Right hindlimb (tissue), 1 donor: ENCODE measurements at regions not wholly inside any gene's neighbourhood (a gene's known extent, or its start where the extent isn't known, plus 50 kb on each side); places are given as distances from the start of the nearest gene placed in this dataset.

Source experiments
- DNase-seq: peaks from one replicate; pipeline ENCODE4 v3.0.0-alpha.2; 2018

GRCh38 chr2:65823511-65823910, 391.1 kb upstream of the SPRED2 start:
- DNase-seq: no peak

DNA sequence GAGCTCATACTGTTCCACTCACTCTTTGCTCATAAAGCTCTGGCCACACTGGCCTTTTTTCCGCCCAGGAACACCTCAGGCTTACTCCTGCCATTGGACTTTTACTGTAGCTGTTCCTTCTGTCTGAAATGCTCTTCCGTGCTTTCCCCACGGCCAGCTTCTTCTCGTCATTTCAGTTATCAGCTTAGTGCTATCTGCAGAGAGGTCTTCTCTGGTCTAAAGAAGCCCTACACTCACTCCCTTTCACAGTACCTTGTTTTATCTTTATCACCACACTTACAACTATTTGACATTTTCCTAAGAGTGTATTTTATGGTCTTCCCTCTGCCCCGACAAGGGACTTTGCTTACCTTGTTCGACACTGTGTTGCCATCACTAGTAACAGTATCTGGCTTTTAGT, 388.1 kb upstream of the SPRED2 start:
- DNase-seq: no peak

DNA sequence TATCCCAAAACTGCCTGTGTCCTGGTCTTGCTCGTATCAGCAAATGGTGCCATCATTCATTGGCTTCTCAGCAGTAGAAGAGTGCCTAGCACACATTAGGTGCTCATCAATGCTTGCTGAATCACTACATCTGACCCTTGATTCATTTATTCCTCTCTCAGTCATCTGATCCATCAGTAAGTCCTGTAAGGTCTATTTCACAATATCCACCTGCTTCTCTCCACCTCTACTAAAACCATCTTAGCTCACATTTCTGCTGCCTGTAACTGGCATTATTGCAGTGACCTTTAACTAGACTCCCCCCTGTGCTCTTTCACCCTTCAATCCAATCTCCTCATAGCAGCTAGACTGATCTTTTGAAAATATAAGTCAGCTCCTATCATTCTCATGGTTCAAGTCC, 387.6 kb upstream of the SPRED2 start:
- no peak for DNase-seq

GRCh38 chr2:65818873-65819451, 386.6 kb upstream of the SPRED2 start:
- no peak for DNase-seq

GRCh38 chr2:65813631-65814173, 381.3 kb upstream of the SPRED2 start:
- DNase-seq: no peak

DNA sequence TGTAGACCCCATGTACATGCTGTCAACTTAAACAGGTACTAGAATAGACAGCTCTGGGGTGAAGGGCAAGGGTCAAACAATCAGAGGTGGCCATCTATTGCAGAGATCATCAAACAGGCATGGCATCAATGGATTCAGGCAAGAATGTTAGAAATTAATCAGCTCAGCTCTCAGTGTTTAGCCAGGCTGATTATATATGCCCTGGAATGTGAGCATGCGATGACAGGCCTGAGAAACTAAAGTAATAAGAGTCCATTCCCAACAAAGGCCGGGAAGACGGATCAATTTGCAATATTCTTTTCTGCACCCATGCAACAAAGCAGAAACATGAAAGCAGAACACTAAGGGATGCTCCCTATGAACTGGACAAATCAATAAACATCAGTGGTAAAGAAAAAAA, 380.5 kb upstream of the SPRED2 start:
- no peak for DNase-seq

- DNase-seq: no peak
These were observed 375.5 kb upstream of the SPRED2 start for GRCh38 chr2:65807942-65808341.

DNA sequence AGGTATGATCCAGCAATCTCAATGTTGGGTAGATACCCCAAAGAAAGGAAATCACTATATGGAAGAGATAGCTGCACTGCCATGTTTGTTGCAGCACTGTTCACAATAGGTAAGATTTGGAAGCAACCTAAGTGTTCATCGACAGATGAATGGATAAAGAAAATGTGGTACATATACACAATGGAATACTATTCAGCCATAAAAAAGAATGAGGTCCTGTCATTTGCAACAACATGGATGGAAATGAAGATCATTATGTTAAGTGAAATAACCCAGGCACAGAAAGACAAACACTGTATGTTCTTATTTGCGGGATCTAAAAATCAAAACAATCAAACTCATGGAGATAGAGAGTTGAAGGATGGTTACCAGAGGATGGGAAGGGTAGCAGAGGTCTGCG, 372.4 kb upstream of the SPRED2 start:
- no peak for DNase-seq

GRCh38 chr2:65802298-65802942, 370.0 kb upstream of the SPRED2 start:
- DNase-seq: no peak

DNA sequence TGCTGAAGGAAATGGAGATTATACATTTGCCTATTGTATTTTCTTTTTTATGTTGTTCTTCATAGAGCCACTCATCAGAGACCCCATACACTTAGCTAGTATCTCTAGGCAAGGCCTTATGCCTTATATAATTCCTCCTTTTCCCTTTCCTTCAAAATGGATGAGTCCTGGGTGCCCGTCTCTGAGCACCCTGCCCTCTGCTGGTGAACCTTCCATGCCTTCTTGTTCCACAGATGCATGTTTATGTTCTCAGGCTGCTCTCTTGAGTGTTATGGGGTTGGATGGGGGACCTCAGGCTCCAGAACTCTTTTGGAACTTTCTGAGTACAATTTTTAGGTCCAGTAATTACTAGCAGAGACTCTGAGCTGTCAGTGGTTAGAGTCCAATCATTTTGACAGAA, 368.6 kb upstream of the SPRED2 start:
- no peak for DNase-seq

GRCh38 chr2:65799141-65799854, 366.9 kb upstream of the SPRED2 start:
- DNase-seq: no peak

GRCh38 chr2:65798641-65799040, 366.2 kb upstream of the SPRED2 start:
- DNase-seq: no peak

DNA sequence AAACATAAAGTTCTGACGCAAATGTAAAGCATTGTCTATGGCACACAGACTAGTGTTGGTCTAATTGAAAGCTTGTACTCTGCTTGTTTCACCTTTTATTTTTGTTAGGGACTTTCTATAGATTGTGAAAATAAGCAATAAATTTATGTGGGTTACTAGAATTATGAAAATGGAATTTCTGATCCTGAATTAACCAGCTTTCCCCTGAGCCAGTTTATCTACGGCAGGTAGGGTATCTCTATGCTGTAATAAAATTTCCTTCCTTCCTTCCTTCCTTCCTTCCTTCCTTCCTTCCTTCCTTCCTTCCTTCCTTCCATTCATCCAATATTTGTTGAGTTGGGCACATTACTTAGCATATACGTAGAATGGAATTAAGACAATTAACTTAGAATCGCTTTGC, 362.6 kb upstream of the SPRED2 start:
- no peak for DNase-seq

DNA sequence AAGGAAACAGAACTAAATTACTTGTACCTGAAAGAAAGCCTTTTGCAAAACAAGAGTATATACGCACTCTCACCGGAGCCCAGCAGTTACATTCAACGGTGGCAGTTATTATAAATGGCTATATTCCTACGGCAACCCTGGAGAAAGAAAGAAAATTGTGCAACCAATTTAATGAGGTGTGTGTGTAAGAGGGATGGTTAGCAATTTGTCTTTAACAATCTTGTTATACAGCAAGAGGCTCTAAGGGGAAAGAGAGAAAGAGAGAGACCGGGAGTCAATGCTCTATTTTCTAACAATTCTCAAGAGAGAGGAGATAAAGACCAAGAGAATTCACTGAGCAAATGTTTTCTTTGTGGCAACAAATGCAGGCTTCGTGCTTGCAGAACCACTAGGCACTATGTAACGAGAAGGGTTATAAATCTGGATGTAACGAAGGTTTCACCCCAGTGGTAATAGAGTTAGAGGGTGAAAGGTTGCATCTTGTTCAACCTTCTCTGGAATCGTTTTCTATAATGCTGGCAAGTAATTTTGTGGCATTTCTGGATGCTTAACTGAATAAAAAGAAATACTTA, 359.1 kb upstream of the SPRED2 start:
- DNase-seq: no peak

DNA sequence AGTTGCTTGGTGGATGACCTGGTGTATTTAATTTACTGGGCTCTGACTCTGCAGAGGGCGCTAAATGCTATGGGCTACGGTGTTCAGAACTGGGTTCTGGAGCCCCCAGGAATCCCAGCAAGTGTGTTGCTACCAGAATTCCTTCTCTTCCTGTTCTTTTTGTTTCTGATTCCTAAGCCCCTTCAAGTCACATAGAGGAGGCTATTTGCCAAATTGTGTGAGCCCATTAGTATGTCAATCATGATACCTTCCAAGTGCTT, 358.2 kb upstream of the SPRED2 start:
- no peak for DNase-seq

DNA sequence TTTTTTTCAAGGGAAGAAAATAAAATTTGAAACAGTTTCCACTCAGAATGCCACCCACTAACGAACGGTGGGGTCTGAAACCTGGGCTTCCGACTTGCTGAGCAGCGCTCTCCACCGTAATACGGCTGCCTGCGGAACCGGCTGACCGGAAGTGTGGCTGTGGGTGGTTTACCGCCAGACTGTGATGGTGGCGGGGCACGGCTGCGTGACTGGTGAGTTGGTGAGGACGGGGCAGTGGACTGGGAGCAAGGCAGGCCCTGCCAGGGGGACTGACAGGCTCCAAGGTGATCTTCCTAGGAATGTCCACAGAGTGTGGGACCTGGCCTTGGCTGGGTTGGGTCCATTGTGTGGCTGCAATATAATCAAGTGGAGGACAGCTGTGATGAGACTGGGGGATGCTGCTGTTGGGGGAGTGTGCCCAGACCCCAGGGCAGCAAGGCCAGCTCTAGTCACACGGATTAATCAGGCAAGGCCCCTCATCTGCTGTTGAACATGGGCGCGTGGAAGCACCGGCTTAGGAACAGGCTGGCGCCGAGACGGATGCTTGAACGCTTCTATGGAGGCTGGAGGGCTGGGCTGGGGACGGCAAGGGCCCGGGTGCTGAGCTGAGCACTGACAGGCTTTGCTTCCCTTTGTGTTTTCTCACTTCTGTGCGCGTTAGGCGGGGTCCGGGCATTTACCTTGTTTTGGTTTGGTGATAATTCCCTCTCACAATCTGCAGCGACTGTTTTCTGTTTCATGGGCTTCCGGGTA, 357.7 kb upstream of the SPRED2 start:
- DNase-seq: no peak

GRCh38 chr2:65788556-65788955, 356.2 kb upstream of the SPRED2 start:
- DNase-seq: no peak

GRCh38 chr2:65786765-65787164, 354.4 kb upstream of the SPRED2 start:
- no peak for DNase-seq

- DNase-seq: no peak
These were observed 353.8 kb upstream of the SPRED2 start for GRCh38 chr2:65786007-65786717.

DNA sequence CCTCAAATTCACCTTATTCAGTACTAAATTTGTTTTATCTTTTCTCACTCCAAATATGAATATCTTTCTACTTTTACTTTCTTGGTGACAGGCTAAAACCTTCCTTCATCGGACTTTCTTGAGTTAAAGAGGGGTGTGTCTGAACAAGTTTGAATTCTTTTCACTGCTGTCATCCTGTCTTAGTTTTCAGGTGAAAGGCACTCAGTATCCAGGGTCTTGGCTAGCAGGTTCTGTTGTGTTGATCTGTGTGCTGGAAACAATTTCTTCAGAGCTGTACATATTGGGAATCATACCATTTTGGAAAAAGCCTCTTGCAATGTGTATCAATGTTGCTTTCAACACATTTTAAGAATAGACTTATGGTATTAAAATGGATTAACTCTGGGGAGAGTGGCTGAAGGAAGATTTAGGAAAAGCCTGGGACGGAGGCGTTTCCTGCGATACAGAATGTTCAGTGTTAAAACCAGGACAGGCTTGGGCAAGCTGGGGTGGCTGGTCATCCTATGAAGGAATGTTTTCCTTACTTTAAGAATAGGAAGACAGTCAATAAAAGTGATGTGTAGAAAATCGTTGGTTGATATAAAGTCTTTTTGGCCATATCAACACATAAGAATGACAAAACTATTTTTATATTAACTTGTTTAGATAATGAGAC, 350.7 kb upstream of the SPRED2 start:
- DNase-seq: no peak

- DNase-seq: no peak
These were observed 349.8 kb upstream of the SPRED2 start for GRCh38 chr2:65782186-65782585.

GRCh38 chr2:65781756-65782155, 349.4 kb upstream of the SPRED2 start:
- DNase-seq: no peak
